ENCODE measurements at regions not wholly inside any gene's neighbourhood (a gene's known extent, or its start where the extent isn't known, plus 50 kb on each side); places are given as distances from the start of the nearest gene placed in this dataset.
"Not testable (repeated sequence)": the region's sequence is repeated elsewhere in the genome, so short reads cannot be mapped to it uniquely, and the experiment has no call there.

DNA sequence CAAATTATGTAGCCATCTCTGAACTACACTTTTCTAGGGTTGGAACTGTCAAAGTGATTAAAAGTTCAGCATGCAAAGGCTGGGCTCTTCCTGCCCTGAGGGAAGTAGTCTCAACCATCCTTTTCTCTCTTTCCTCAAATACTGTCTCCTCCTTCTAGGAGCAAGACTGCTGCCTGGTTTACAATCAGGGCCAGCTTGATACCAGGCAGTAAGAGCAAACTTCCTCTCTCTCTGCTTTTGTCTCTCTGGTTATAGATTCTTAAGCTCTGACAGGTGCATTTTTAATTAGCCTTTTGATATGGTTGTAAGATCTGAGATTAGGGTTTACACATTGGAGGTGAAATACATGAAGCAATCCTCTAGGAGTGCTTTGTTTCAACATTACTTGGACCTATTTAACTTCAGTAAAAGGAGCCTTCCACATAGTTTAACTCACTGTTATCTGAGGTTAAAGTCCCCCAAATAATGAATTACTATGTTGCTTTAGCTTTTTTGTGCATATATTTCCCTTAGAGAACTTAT lies 436.1 kb downstream of the SPATA31D1 start:
- Histone ChIP-seq H3K27ac (ENCODE audit: insufficient read depth, low read length) (no peak overlapping the region), H3K4me1 (ENCODE audit: control insufficient read depth, extremely low read depth, insufficient read depth, low read length) (no peaks in the 10 kb centered on the region), H4K20me1 (ENCODE audit: control insufficient read depth, extremely low read depth, insufficient read depth, low read length) (no peaks in the 10 kb centered on the region), H3K36me3 (ENCODE audit: control insufficient read depth, insufficient read depth, low read length) (no peaks in the 10 kb centered on the region), H3K27me3 (ENCODE audit: control insufficient read depth, insufficient read depth, low read length) (no peaks in the 10 kb centered on the region), H3K9me3 (ENCODE audit: control insufficient read depth, insufficient read depth, low read depth, low read length) (no peaks in the 10 kb centered on the region), H3K9ac (ENCODE audit: insufficient read depth, low read length) (no peak overlapping the region), H2AFZ (ENCODE audit: low read length) (no peak overlapping the region), H3K4me3 (replicated peaks in 1 of 4; ENCODE audit: control extremely low read depth in 1 of 4, insufficient read depth in 1 of 4, low read depth in 3 of 4, low read length in 4 of 4) (no peak overlapping the region), H3K79me2 (ENCODE audit: control insufficient read depth, insufficient read depth, low read length) (no peaks in the 10 kb centered on the region), H3K4me2 (ENCODE audit: extremely low read depth, insufficient read depth, low read length) (no peak overlapping the region)
- DNase-seq (ENCODE audit: low read depth in 2 of 2), result no peak
- TF ChIP-seq, protein P1, sequence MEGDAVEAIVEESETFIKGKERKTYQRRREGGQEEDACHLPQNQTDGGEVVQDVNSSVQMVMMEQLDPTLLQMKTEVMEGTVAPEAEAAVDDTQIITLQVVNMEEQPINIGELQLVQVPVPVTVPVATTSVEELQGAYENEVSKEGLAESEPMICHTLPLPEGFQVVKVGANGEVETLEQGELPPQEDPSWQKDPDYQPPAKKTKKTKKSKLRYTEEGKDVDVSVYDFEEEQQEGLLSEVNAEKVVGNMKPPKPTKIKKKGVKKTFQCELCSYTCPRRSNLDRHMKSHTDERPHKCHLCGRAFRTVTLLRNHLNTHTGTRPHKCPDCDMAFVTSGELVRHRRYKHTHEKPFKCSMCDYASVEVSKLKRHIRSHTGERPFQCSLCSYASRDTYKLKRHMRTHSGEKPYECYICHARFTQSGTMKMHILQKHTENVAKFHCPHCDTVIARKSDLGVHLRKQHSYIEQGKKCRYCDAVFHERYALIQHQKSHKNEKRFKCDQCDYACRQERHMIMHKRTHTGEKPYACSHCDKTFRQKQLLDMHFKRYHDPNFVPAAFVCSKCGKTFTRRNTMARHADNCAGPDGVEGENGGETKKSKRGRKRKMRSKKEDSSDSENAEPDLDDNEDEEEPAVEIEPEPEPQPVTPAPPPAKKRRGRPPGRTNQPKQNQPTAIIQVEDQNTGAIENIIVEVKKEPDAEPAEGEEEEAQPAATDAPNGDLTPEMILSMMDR (conservative IDR thresholded peaks at IDR 0.05 in 1 of 2, IDR thresholded peaks at IDR 0.05 in 1 of 2; ENCODE audit: low read depth in 1 of 2, low read length in 2 of 2), result no peak
- no peak for TF ChIP-seq EZH2 (IDR thresholded peaks at IDR 0.05; ENCODE audit: low read length, missing control alignments)

DNA sequence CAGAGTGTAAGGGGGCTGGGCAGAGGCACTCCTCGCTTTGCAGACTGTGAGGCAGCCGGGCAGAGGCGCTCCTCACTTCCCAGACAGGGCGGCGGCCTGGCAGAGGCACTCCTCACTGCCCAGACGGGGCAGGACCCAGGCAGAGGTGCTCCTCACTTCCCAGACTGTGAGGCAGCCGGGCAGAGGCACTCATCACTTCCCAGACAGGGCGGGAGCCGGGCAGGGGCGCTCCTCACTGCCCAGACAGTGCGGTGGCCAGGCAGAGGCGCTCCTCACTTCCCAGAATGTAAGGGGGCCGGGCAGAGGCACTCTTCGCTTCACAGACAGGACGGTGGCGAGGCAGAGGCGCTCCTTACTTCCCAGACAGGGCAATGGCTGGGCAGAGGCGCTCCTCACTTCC lies 442.5 kb downstream of the SPATA31D1 start:
- H4K20me1 ChIP-seq (ENCODE audit: control insufficient read depth, extremely low read depth, insufficient read depth, low read length), result no peaks in the 10 kb centered on the region
- no peak for TF ChIP-seq EZH2 (IDR thresholded peaks at IDR 0.05; ENCODE audit: low read length, missing control alignments)
- TF ChIP-seq, protein P1 (conservative IDR thresholded peaks at IDR 0.05 in 1 of 2, IDR thresholded peaks at IDR 0.05 in 1 of 2; ENCODE audit: low read depth in 1 of 2, low read length in 2 of 2), result no peak

DNA sequence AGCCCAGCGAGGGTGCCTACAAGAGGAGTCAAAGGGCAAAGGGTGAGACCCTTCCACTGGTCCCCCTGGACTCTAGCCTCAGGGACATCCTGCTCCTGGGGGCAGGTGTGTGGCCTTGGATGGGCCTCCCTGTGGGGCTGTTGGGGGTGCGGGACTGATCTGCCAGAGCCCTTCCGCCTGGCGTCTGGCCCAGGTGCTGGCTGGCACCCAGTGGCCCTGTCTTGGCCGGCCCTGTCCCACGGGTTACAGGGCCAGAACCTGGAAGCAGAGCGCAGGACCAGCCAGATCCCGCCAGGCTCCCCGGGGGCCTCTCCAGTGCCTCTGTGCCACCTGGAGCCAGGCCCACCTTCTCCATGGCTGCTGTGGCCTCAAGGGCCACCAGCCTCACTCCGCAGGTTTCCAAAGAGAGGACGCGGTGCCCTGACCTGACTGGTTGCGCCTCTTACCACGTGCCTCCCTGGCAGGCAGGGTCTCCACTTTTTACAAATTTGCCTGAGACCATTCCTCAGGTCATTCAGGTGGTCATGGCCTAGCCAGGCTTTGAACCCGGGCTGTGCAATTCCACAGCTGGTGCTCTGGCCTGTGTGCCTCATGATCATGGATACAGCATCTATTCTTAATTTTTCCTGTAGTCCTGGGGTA lies 444.8 kb downstream of the SPATA31D1 start:
- H3K36me3 ChIP-seq (ENCODE audit: control insufficient read depth, insufficient read depth, low read length); H3K9me3 ChIP-seq (ENCODE audit: control insufficient read depth, insufficient read depth, low read depth, low read length); H3K79me2 ChIP-seq (ENCODE audit: control insufficient read depth, insufficient read depth, low read length); H2AFZ ChIP-seq (ENCODE audit: low read length); H3K27me3 ChIP-seq (ENCODE audit: control insufficient read depth, insufficient read depth, low read length); H3K9ac ChIP-seq (ENCODE audit: insufficient read depth, low read length); H3K4me3 ChIP-seq (replicated peaks in 1 of 4; ENCODE audit: control extremely low read depth in 1 of 4, insufficient read depth in 1 of 4, low read depth in 3 of 4, low read length in 4 of 4); H3K27ac ChIP-seq (ENCODE audit: insufficient read depth, low read length); H4K20me1 ChIP-seq (ENCODE audit: control insufficient read depth, extremely low read depth, insufficient read depth, low read length); DNase-seq (ENCODE audit: low read depth in 2 of 2); H3K4me1 ChIP-seq (ENCODE audit: control insufficient read depth, extremely low read depth, insufficient read depth, low read length); H3K4me2 ChIP-seq (ENCODE audit: extremely low read depth, insufficient read depth, low read length): not testable (repeated sequence)

More for the DNA sequence above, 442.5 kb downstream of the SPATA31D1 start:
- Histone ChIP-seq H3K9me3 (ENCODE audit: control insufficient read depth, insufficient read depth, low read depth, low read length) (no peaks in the 10 kb centered on the region), H3K79me2 (ENCODE audit: control insufficient read depth, insufficient read depth, low read length) (no peaks in the 10 kb centered on the region), H3K9ac (ENCODE audit: insufficient read depth, low read length) (no peak overlapping the region), H3K36me3 (ENCODE audit: control insufficient read depth, insufficient read depth, low read length) (no peaks in the 10 kb centered on the region), H3K27ac (ENCODE audit: insufficient read depth, low read length) (no peak overlapping the region), H3K27me3 (ENCODE audit: control insufficient read depth, insufficient read depth, low read length) (no peaks in the 10 kb centered on the region), H3K4me3 (replicated peaks in 1 of 4; ENCODE audit: control extremely low read depth in 1 of 4, insufficient read depth in 1 of 4, low read depth in 3 of 4, low read length in 4 of 4) (no peak overlapping the region), H3K4me1 (ENCODE audit: control insufficient read depth, extremely low read depth, insufficient read depth, low read length) (no peaks in the 10 kb centered on the region), H2AFZ (ENCODE audit: low read length) (no peak overlapping the region), H3K4me2 (ENCODE audit: extremely low read depth, insufficient read depth, low read length) (no peak overlapping the region)
- DNase-seq (ENCODE audit: low read depth in 2 of 2), result no peak
